ENCODE measurements at regions not wholly inside any gene's neighbourhood (a gene's known extent, or its start where the extent isn't known, plus 50 kb on each side); places are given as distances from the start of the nearest gene placed in this dataset.

GRCh38 chr9:11821306-11821975, 871.7 kb upstream of the TYRP1 start:
- TF ChIP-seq CTCF (conservative IDR thresholded peaks at IDR 0.05; ENCODE audit: low read depth, low read length) (no peak), EZH2phosphoT487 (IDR thresholded peaks at IDR 0.05; ENCODE audit: borderline replicate concordance, low read length) (no peak)
